B cell (primary cell): ENCODE measurements at regions not wholly inside any gene's neighbourhood (a gene's known extent, or its start where the extent isn't known, plus 50 kb on each side); places are given as distances from the start of the nearest gene placed in this dataset.

Experiments used
- ATAC-seq: fragments of 200-7000 bp; cut with Tn5 transposase; one replicate; pipeline ENCODE4 v1.10.0; 2021; ENCODE audit warnings: low read depth, mild to moderate bottlenecking, moderate number of reproducible peaks, moderate library complexity
- CTCF ChIA-PET: fragments of 350-600 bp; sonication (Branson Sonifier 250); formaldehyde crosslinking; loops from one replicate; lab custom pipeline; 2021; ENCODE audit warnings: antibody characterized with exemption, inconsistent platforms; lab: Charles Lee
- POLR2A ChIA-PET: fragments of 350-600 bp; sonication (Branson Sonifier 250); formaldehyde crosslinking; loops from one replicate; lab custom pipeline; 2021; ENCODE audit warnings: antibody characterized with exemption; lab: Charles Lee
- DNase-seq: peaks from one replicate; pipeline ENCODE4 v3.0.0; 2013
- H2AFZ ChIP-seq: 2 replicates; pipeline ENCODE4 v1.6.1; 2012; ENCODE audit warnings: mild to moderate bottlenecking, low read depth, low read length; ENCODE audit not compliant: insufficient read depth, poor library complexity, severe bottlenecking
- H3K27ac ChIP-seq, 2 donors: 1 replicate in 1 of 2; 2 replicates in 1 of 2; pipeline ENCODE4 v1.5.1; 2012 to 2013; ENCODE audit warnings: low read length in 2 of 2, mild to moderate bottlenecking in 2 of 2, moderate library complexity in 1 of 2
- H3K27me3 ChIP-seq, 4 experiments: fragments of 200-600 bp in 1 of 4; sonication (generic) in 1 of 4; replicated peaks in 1 of 4; 1 replicate in 2 of 4; 2 replicates in 2 of 4; pipeline versions ENCODE4 v1.6.1 to v1.7.0; 2013 to 2016; ENCODE audit warnings: low read length in 3 of 4, mild to moderate bottlenecking in 2 of 4, mixed read lengths in 1 of 4, moderate library complexity in 1 of 4; ENCODE audit not compliant: insufficient read depth in 4 of 4, control insufficient read depth in 3 of 4; ENCODE audit errors: control extremely low read depth in 1 of 4
- H3K36me3 ChIP-seq, 2 experiments: replicated peaks in 1 of 2; 1 replicate in 1 of 2; 2 replicates in 1 of 2; pipeline versions ENCODE4 v1.6.1 to v1.7.1; 2013; ENCODE audit warnings: low read length in 1 of 2; ENCODE audit not compliant: insufficient read depth in 2 of 2, control insufficient read depth in 1 of 2; ENCODE audit errors: control extremely low read depth in 1 of 2, extremely low read depth in 1 of 2
- H3K4me1 ChIP-seq, 2 donors: fragments of 200-600 bp in 1 of 2; sonication (generic) in 1 of 2; 1 replicate in 1 of 2; 2 replicates in 1 of 2; pipeline versions ENCODE4 v1.5.1 to v1.6.1; 2013 to 2017; ENCODE audit warnings: low read length in 2 of 2; ENCODE audit not compliant: control insufficient read depth in 2 of 2, insufficient read depth in 2 of 2
- H3K4me2 ChIP-seq: replicated peaks from 2 replicates; pipeline ENCODE3; 2012; ENCODE audit warnings: mild to moderate bottlenecking, low read depth, low read length; ENCODE audit not compliant: poor library complexity, severe bottlenecking
- H3K4me3 ChIP-seq, 5 experiments: fragments of 200-600 bp in 1 of 5; sonication (generic) in 1 of 5; 1 replicate in 3 of 5; 2 replicates in 2 of 5; pipeline versions ENCODE4 v1.5.1 to v1.7.0; 2011 to 2016; ENCODE audit warnings: low read length in 4 of 5, mild to moderate bottlenecking in 4 of 5, low read depth in 2 of 5, control low read depth in 1 of 5, moderate library complexity in 1 of 5; ENCODE audit not compliant: insufficient read depth in 1 of 5; ENCODE audit errors: control extremely low read depth in 1 of 5, extremely low read depth in 1 of 5
- H3K79me2 ChIP-seq: fragments of 200-600 bp; sonication (generic); one replicate; pipeline ENCODE4 v1.6.0; 2016; ENCODE audit warnings: low read length; ENCODE audit not compliant: control insufficient read depth, insufficient read depth
- H3K9ac ChIP-seq: fragments of 200-600 bp; sonication (generic); 2 replicates; pipeline ENCODE4 v1.6.1; 2017; ENCODE audit warnings: mild to moderate bottlenecking, low read length, moderate library complexity
- H3K9me3 ChIP-seq, 3 donors: one replicate each; pipeline versions ENCODE4 v1.6.1 to v1.7.1; 2013; ENCODE audit warnings: low read length in 2 of 3; ENCODE audit not compliant: control insufficient read depth in 2 of 3, insufficient read depth in 1 of 3; ENCODE audit errors: control extremely low read depth in 1 of 3
- H4K20me1 ChIP-seq: 2 replicates; pipeline ENCODE4 v1.6.0; 2012; ENCODE audit warnings: mild to moderate bottlenecking, low read length; ENCODE audit not compliant: insufficient read depth, control insufficient read depth, poor library complexity, severe bottlenecking
- H3K27ac Mint-ChIP-seq: one replicate; pipeline ENCODE4 v1.8.0; 2021; ENCODE audit warnings: mixed read lengths
- H3K27me3 Mint-ChIP-seq: one replicate; pipeline ENCODE4 v1.8.0; 2021; ENCODE audit warnings: mixed read lengths
- H3K4me1 Mint-ChIP-seq: one replicate; pipeline ENCODE4 v1.8.0; 2021; ENCODE audit warnings: mixed read lengths
- H3K4me3 Mint-ChIP-seq: one replicate; pipeline ENCODE4 v1.8.0; 2021; ENCODE audit warnings: mixed read lengths
- H3K9me3 Mint-ChIP-seq: one replicate; pipeline ENCODE4 v1.8.0; 2022; ENCODE audit warnings: mixed read lengths; ENCODE audit not compliant: insufficient read depth
- EZH2 ChIP-seq: IDR thresholded peaks from 2 replicates; pipeline ENCODE4 v1.6.1; 2012; ENCODE audit warnings: borderline replicate concordance, low read depth, mild to moderate bottlenecking, moderate library complexity, low read length; ENCODE audit not compliant: insufficient read depth, poor library complexity, severe bottlenecking
- WGBS: methylation state at CpG from one replicate; pipeline ENCODE4 v1.1.5; 2013; ENCODE audit warnings: missing lambda C conversion rate; ENCODE audit not compliant: insufficient coverage; 5-methylcytosine and 5-hydroxymethylcytosine counted together
- intact Hi-C: fragments of 100-400 bp; cut with micrococcal nuclease; formaldehyde crosslinking; loops from one replicate; pipeline ENCODE4 v1.10.0; 2022
- TF ChIP-seq, protein P1 (sequence below): fragments of 200-600 bp; IDR thresholded peaks from one replicate; pipeline ENCODE4 v1.8.0; 2022; ENCODE audit warnings: antibody characterized with exemption, mild to moderate bottlenecking

DNA sequence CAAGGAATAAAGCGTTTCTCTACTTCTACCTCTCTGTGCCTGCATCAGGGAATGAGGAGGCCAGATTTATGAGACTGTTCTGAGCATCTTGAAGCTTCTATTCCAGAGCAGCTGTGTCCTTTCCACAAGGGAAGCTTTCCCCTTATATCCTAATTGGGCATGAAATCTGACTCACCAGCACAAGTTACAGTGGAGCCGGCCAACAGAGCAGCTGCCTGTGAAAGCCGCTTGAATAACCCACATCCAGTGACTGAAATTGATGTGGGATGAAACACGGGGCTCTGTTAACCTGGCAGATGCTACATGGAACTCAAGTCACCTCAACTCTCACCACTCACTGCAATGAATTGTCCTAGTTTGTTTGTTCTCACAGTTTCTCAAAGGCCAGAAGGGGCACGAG, 400.3 kb downstream of the TFAP2A start:
- no peak overlapping the region for H2AFZ ChIP-seq
- no peak overlapping the region for H3K4me2 ChIP-seq
- H3K9me3 Mint-ChIP-seq, result peaks cover 2% of the 10 kb centered on the region
- H4K20me1 ChIP-seq, result no peaks in the 10 kb centered on the region
- 90% methylated on average over 2 of the region's 5 CpGs for WGBS
- H3K27me3 ChIP-seq, result no peaks in the 10 kb centered on the region
- ATAC-seq (no peak), DNase-seq (no peak)
- intact Hi-C loops, result no loop called here
- no peaks in the 10 kb centered on the region for H3K4me1 Mint-ChIP-seq
- no peaks in the 10 kb centered on the region for H3K79me2 ChIP-seq
- H3K27ac ChIP-seq, result no peak overlapping the region
- H3K9me3 ChIP-seq, result no peaks in the 10 kb centered on the region
- H3K4me3 ChIP-seq, result no peak overlapping the region
- H3K36me3 ChIP-seq, result no peaks in the 10 kb centered on the region
- no peaks in the 10 kb centered on the region for H3K27me3 Mint-ChIP-seq
- no peak overlapping the region for H3K27ac Mint-ChIP-seq
- CTCF ChIA-PET, result no interaction called here
- no peak overlapping the region for H3K9ac ChIP-seq
- POLR2A ChIA-PET, result no interaction called here
- TF ChIP-seq, protein P1, sequence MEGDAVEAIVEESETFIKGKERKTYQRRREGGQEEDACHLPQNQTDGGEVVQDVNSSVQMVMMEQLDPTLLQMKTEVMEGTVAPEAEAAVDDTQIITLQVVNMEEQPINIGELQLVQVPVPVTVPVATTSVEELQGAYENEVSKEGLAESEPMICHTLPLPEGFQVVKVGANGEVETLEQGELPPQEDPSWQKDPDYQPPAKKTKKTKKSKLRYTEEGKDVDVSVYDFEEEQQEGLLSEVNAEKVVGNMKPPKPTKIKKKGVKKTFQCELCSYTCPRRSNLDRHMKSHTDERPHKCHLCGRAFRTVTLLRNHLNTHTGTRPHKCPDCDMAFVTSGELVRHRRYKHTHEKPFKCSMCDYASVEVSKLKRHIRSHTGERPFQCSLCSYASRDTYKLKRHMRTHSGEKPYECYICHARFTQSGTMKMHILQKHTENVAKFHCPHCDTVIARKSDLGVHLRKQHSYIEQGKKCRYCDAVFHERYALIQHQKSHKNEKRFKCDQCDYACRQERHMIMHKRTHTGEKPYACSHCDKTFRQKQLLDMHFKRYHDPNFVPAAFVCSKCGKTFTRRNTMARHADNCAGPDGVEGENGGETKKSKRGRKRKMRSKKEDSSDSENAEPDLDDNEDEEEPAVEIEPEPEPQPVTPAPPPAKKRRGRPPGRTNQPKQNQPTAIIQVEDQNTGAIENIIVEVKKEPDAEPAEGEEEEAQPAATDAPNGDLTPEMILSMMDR, result no peak
- TF ChIP-seq EZH2, result no peak
- no peaks in the 10 kb centered on the region for H3K4me1 ChIP-seq
- no peak overlapping the region for H3K4me3 Mint-ChIP-seq

DNA sequence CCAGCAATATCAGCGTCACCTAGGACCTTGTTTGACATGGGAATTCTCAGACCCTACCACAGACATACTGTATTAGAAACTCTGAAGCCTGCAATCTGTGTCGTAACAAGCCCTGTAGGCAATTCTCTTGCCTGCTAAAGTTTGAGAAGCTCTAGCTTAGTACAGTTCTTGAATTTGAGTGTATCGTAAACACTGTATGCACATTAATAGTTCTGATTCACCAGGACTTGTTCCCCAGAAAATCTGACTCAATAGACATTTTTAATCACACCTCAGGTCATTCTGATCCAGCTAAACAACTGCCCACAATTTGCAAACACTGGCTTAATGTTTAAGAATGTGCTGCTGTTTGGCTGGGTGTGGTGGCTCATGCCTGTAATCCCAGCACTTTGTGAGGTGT, 414.3 kb downstream of the TFAP2A start:
- Histone ChIP-seq H3K4me1 (no peaks in the 10 kb centered on the region), H3K9me3 (no peaks in the 10 kb centered on the region), H3K27me3 (no peaks in the 10 kb centered on the region), H3K4me3 (no peak overlapping the region), H3K36me3 (no peaks in the 10 kb centered on the region), H3K79me2 (no peaks in the 10 kb centered on the region), H3K27ac (no peak overlapping the region), H3K9ac (no peak overlapping the region), H4K20me1 (no peaks in the 10 kb centered on the region), H2AFZ (no peak overlapping the region), H3K4me2 (no peak overlapping the region)
- no peak overlapping the region for H3K4me3 Mint-ChIP-seq
- ATAC-seq (no peak), DNase-seq (no peak)
- ChIA-PET POLR2A (no interaction called here), CTCF (no interaction called here)
- intact Hi-C loops, result no loop called here
- TF ChIP-seq EZH2, result no peak
- TF ChIP-seq, protein P1, result no peak
- WGBS, result 88% methylated on average over 1 of the region's 3 CpGs
- no peak overlapping the region for H3K27ac Mint-ChIP-seq
- peaks cover 3% of the 10 kb centered on the region for H3K9me3 Mint-ChIP-seq
- H3K27me3 Mint-ChIP-seq, result no peaks in the 10 kb centered on the region
- H3K4me1 Mint-ChIP-seq, result no peaks in the 10 kb centered on the region
